NB4 (cell line): ENCODE measurements at regions not wholly inside any gene's neighbourhood (a gene's known extent, or its start where the extent isn't known, plus 50 kb on each side); places are given as distances from the start of the nearest gene placed in this dataset.

Source experiments
- DNase-seq: peaks from one replicate; pipeline ENCODE4 v3.0.0; 2010; ENCODE audit warnings: low read depth
- H3K4me3 ChIP-seq: one replicate; pipeline ENCODE4 v1.5.1; 2011; ENCODE audit warnings: mild to moderate bottlenecking, low read depth, low read length, moderate library complexity
- CTCF ChIP-seq: IDR thresholded peaks from one replicate; pipeline ENCODE4 v1.5.1; 2012; ENCODE audit warnings: low read depth, low read length
- MYC ChIP-seq: IDR thresholded peaks from 2 replicates; pipeline ENCODE4 v1.6.1; 2011; ENCODE audit warnings: low read depth, low read length
- POLR2A ChIP-seq: IDR thresholded peaks from 2 replicates; pipeline ENCODE4 v1.6.1; 2011; ENCODE audit warnings: mild to moderate bottlenecking; ENCODE audit not compliant: insufficient read length; ENCODE audit errors: extremely low read depth
- TF ChIP-seq, protein P1 (sequence below): IDR thresholded peaks from 2 replicates; pipeline ENCODE4 v1.6.1; 2011; ENCODE audit warnings: low read depth, low read length

DNA sequence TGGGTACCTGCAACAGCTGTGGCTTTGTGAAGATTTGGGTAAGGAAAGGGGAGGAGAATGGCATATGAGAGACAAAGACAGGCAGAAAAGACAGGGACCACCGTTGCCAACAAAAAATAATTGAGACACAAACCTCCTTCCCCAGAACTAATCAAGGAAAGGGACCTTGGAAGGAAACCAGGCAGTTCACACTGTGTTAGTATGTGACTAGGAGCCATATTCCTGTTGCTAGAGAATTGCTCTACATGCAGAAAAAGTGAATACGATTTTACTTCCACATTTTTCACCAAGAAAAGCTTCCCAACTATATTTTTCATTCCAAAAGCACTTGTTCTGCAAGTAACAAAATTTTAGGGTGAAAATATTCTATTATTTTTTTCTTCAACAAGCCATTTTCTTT, 393.7 kb upstream of the ADAMTS9 start:
- TF ChIP-seq POLR2A (no peak), CTCF (no peak), MYC (no peak)
- TF ChIP-seq, protein P1, sequence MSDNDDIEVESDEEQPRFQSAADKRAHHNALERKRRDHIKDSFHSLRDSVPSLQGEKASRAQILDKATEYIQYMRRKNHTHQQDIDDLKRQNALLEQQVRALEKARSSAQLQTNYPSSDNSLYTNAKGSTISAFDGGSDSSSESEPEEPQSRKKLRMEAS: no peak
- no peak overlapping the region for H3K4me3 ChIP-seq
- DNase-seq: no peak

GRCh38 chr3:65080432-65080831, 392.6 kb upstream of the ADAMTS9 start:
- H3K4me3 ChIP-seq: no peak overlapping the region
- DNase-seq: no peak
- TF ChIP-seq CTCF (no peak), POLR2A (no peak), MYC (no peak)
- TF ChIP-seq, protein P1: no peak

GRCh38 chr3:65079560-65079959, 391.8 kb upstream of the ADAMTS9 start:
- no peak for DNase-seq
- H3K4me3 ChIP-seq: no peak overlapping the region
- TF ChIP-seq POLR2A (no peak), CTCF (no peak), MYC (no peak)
- TF ChIP-seq, protein P1: no peak

DNA sequence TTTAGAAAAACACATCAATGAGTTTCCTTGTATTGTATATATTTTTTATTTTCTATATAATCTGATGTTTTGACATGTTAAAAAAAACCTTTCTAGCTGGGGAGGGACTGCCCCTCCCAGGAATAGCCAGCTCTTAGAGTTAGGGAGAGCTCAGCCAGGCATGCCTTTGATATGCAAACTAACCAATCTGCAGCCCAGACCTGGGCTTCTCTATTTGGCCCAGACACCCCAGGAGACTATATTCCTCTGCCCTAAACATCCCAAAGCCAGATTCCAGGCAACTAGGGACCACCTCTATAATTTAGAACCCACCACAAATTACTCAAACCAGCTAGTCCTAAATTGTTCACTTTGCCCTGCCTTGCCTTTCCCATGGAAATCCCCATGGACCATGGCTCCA, 390.9 kb upstream of the ADAMTS9 start:
- DNase-seq: no peak
- TF ChIP-seq MYC (no peak), CTCF (no peak)
- H3K4me3 ChIP-seq: no peak overlapping the region

DNA sequence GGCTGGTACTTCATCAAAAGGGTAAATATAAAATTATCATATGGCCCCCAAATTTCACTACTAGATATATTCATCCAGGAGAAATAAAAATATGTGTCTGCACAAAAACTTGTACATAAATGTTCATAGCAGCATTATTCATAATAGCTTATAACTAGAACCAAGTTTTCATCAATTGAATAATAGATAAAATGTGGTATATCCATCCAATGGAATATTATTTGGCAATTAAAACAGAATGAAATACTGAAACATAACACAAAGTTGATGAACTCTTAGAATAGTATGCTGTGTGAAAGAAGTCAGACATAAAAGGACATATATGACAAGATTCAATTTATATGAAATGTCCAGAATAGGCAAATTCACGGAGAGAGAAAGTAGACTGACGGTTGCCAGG, 389.3 kb upstream of the ADAMTS9 start:
- TF ChIP-seq CTCF (no peak), POLR2A (no peak), MYC (no peak)
- TF ChIP-seq, protein P1: no peak

GRCh38 chr3:65070968-65071367, 383.2 kb upstream of the ADAMTS9 start:
- TF ChIP-seq, protein P1: no peak
- TF ChIP-seq POLR2A (no peak), MYC (no peak)
- H3K4me3 ChIP-seq: no peak overlapping the region
- no peak for DNase-seq

More for the DNA sequence above, 389.3 kb upstream of the ADAMTS9 start:
- no peak overlapping the region for H3K4me3 ChIP-seq
- no peak for DNase-seq
